ENCODE measurements at regions not wholly inside any gene's neighbourhood (a gene's known extent, or its start where the extent isn't known, plus 50 kb on each side); places are given as distances from the start of the nearest gene placed in this dataset.
"Not testable (repeated sequence)": the region's sequence is repeated elsewhere in the genome, so short reads cannot be mapped to it uniquely, and the experiment has no call there.

GRCh38 chr10:46840393-46841050, 70.7 kb upstream of the PTPN20 start:
- H3K27ac Mint-ChIP-seq; H3K4me3 Mint-ChIP-seq (ENCODE audit: low read depth); H3K27me3 Mint-ChIP-seq; H3K4me1 Mint-ChIP-seq (ENCODE audit: low read depth); H3K9me3 Mint-ChIP-seq (ENCODE audit: low read depth); H3K36me3 Mint-ChIP-seq (ENCODE audit: insufficient read depth); DNase-seq (ENCODE audit: low spot score, unreplicated experiment): not testable (repeated sequence)

- not testable (repeated sequence) for H3K9me3 Mint-ChIP-seq (ENCODE audit: low read depth); H3K27ac Mint-ChIP-seq; H3K27me3 Mint-ChIP-seq; H3K36me3 Mint-ChIP-seq (ENCODE audit: insufficient read depth); DNase-seq (ENCODE audit: low spot score, unreplicated experiment); H3K4me3 Mint-ChIP-seq (ENCODE audit: low read depth); H3K4me1 Mint-ChIP-seq (ENCODE audit: low read depth)
Measured at GRCh38 chr10:46841051-46841593, 70.1 kb upstream of the PTPN20 start.

DNA sequence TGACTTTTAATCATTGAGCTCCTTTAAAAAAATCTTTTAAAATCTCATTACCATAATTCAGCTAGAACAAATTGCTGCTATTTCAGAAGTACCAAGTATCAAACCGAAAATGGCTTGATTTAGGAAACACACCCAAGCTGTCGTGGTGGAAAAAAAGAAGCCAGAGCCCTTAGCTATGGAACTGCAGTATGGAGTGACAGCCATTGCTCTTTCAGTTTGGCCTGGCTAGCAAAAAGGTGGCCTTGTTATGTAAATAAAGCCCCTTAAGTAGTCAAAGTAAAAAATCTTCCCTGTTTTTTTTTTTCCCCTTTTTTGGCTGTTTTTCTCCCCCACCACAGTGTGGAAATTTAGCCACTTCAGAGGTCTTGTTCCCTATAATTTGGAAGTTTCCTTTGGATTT, 66.0 kb upstream of the PTPN20 start:
- not testable (repeated sequence) for H3K27ac Mint-ChIP-seq; H3K9me3 Mint-ChIP-seq (ENCODE audit: low read depth); H3K36me3 Mint-ChIP-seq (ENCODE audit: insufficient read depth)

GRCh38 chr10:46845640-46846039, 65.6 kb upstream of the PTPN20 start:
- not testable (repeated sequence) for H3K27ac Mint-ChIP-seq; H3K4me3 Mint-ChIP-seq (ENCODE audit: low read depth); H3K36me3 Mint-ChIP-seq (ENCODE audit: insufficient read depth); H3K9me3 Mint-ChIP-seq (ENCODE audit: low read depth); H3K4me1 Mint-ChIP-seq (ENCODE audit: low read depth); DNase-seq (ENCODE audit: low spot score, unreplicated experiment); H3K27me3 Mint-ChIP-seq

More for the DNA sequence above, 66.0 kb upstream of the PTPN20 start:
- not testable (repeated sequence) for DNase-seq (ENCODE audit: low spot score, unreplicated experiment); H3K4me1 Mint-ChIP-seq (ENCODE audit: low read depth); H3K4me3 Mint-ChIP-seq (ENCODE audit: low read depth); H3K27me3 Mint-ChIP-seq

GRCh38 chr10:46860753-46861152, 50.5 kb upstream of the PTPN20 start:
- H3K9me3 Mint-ChIP-seq (ENCODE audit: low read depth); H3K4me1 Mint-ChIP-seq (ENCODE audit: low read depth); H3K4me3 Mint-ChIP-seq (ENCODE audit: low read depth); H3K36me3 Mint-ChIP-seq (ENCODE audit: insufficient read depth); H3K27ac Mint-ChIP-seq; H3K27me3 Mint-ChIP-seq; DNase-seq (ENCODE audit: low spot score, unreplicated experiment): not testable (repeated sequence)
